SU-DHL-6 (cell line): ENCODE measurements at regions not wholly inside any gene's neighbourhood (a gene's known extent, or its start where the extent isn't known, plus 50 kb on each side); places are given as distances from the start of the nearest gene placed in this dataset.

Source experiments
- H2AFZ ChIP-seq: fragments of 200-600 bp; sonication (generic); 2 replicates; pipeline ENCODE4 v1.6.1; 2014; ENCODE audit warnings: low read depth, mild to moderate bottlenecking, moderate library complexity, mixed read lengths, antibody characterized with exemption, low read length; ENCODE audit not compliant: severe bottlenecking
- H3F3A ChIP-seq: fragments of 200-600 bp; shearing (Covaris generic); 2 replicates; pipeline ENCODE4 v1.6.0; 2016; ENCODE audit warnings: antibody characterized with exemption, mild to moderate bottlenecking; ENCODE audit not compliant: insufficient read depth
- H3K27ac ChIP-seq: fragments of 200-600 bp; sonication (generic); 2 replicates; pipeline ENCODE4 v1.5.1; 2016; ENCODE audit warnings: low read depth, mild to moderate bottlenecking, low read length, moderate library complexity, mixed read lengths
- H3K27me3 ChIP-seq: fragments of 200-600 bp; sonication (generic), shearing (Covaris generic); 2 replicates; pipeline ENCODE4 v1.6.0; 2014; ENCODE audit warnings: mild to moderate bottlenecking, low read length
- H3K36me3 ChIP-seq: fragments of 200-600 bp; sonication (generic); 2 replicates; pipeline ENCODE4 v1.6.1; 2014; ENCODE audit warnings: mild to moderate bottlenecking, low read length, mixed read lengths
- H3K4me2 ChIP-seq: fragments of 300-600, 200-600 bp; shearing (Covaris generic), sonication (generic); 2 replicates; pipeline ENCODE4 v1.6.0; 2014; ENCODE audit warnings: low read length, low read depth, mild to moderate bottlenecking; ENCODE audit not compliant: poor library complexity, severe bottlenecking
- H3K4me3 ChIP-seq: fragments of 200-600 bp; sonication (generic); 2 replicates; pipeline ENCODE4 v1.5.1; 2014; ENCODE audit warnings: antibody characterized with exemption, low read length, mild to moderate bottlenecking, mixed read lengths; ENCODE audit not compliant: insufficient read depth, poor library complexity, severe bottlenecking
- H3K79me2 ChIP-seq: fragments of 200-600 bp; sonication (generic); 2 replicates; pipeline ENCODE4 v1.6.1; 2014; ENCODE audit warnings: mild to moderate bottlenecking, low read length, moderate library complexity; ENCODE audit not compliant: insufficient read depth
- H3K9ac ChIP-seq: fragments of 200-600 bp; sonication (generic); 2 replicates; pipeline ENCODE4 v1.7.0; 2014; ENCODE audit warnings: mild to moderate bottlenecking, low read length
- H3K9me2 ChIP-seq: fragments of 200-600 bp; sonication (generic); replicated peaks from 2 replicates; pipeline ENCODE4 v1.6.1; 2014; ENCODE audit warnings: low read length; ENCODE audit not compliant: insufficient read depth
- H3K9me3 ChIP-seq: fragments of 200-600 bp; sonication (generic); 2 replicates; pipeline ENCODE4 v1.6.1; 2014; ENCODE audit warnings: low read length, mixed read lengths; ENCODE audit not compliant: insufficient read depth
- H4K20me1 ChIP-seq: fragments of 200-600 bp; sonication (generic); 2 replicates; pipeline ENCODE4 v1.6.1; 2014; ENCODE audit warnings: low read depth, mild to moderate bottlenecking, antibody characterized with exemption, low read length, moderate library complexity, mixed read lengths
- EZH2phosphoT487 ChIP-seq: fragments of 200-600 bp; sonication (generic), shearing (Covaris generic); conservative IDR thresholded peaks from 2 replicates; pipeline ENCODE4 v1.6.1; 2018; ENCODE audit warnings: mild to moderate bottlenecking, antibody characterized with exemption, low read length, moderate library complexity, mixed read lengths
- TF ChIP-seq, protein P1 (sequence below): fragments of 200-600 bp; sonication (generic); IDR thresholded peaks from one replicate; pipeline ENCODE4 v1.5.1; 2017; ENCODE audit warnings: antibody characterized with exemption, mild to moderate bottlenecking, low read length, moderate library complexity; ENCODE audit not compliant: insufficient read depth, poor library complexity, severe bottlenecking

- Histone ChIP-seq H3F3A (no peaks in the 10 kb centered on the region; the same call in 1 of the 2 replicates), H3K27me3 (no peaks in the 10 kb centered on the region), H3K36me3 (no peaks in the 10 kb centered on the region), H3K9ac (no peak overlapping the region), H3K4me3 (no peak overlapping the region), H3K79me2 (no peaks in the 10 kb centered on the region), H3K9me3 (no peaks in the 10 kb centered on the region), H2AFZ (no peak overlapping the region), H3K27ac (no peak overlapping the region), H3K9me2 (no peaks in the 10 kb centered on the region), H3K4me2 (no peak overlapping the region), H4K20me1 (no peaks in the 10 kb centered on the region)
- TF ChIP-seq, protein P1, sequence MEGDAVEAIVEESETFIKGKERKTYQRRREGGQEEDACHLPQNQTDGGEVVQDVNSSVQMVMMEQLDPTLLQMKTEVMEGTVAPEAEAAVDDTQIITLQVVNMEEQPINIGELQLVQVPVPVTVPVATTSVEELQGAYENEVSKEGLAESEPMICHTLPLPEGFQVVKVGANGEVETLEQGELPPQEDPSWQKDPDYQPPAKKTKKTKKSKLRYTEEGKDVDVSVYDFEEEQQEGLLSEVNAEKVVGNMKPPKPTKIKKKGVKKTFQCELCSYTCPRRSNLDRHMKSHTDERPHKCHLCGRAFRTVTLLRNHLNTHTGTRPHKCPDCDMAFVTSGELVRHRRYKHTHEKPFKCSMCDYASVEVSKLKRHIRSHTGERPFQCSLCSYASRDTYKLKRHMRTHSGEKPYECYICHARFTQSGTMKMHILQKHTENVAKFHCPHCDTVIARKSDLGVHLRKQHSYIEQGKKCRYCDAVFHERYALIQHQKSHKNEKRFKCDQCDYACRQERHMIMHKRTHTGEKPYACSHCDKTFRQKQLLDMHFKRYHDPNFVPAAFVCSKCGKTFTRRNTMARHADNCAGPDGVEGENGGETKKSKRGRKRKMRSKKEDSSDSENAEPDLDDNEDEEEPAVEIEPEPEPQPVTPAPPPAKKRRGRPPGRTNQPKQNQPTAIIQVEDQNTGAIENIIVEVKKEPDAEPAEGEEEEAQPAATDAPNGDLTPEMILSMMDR = no peak
- TF ChIP-seq EZH2phosphoT487 = no peak
Measured at GRCh38 chr1:193566735-193567134, 380.3 kb upstream of the B3GALT2 start.

- no peaks in the 10 kb centered on the region for H3K27me3 ChIP-seq
Measured at GRCh38 chr1:193565971-193566577, 379.7 kb upstream of the B3GALT2 start.

DNA sequence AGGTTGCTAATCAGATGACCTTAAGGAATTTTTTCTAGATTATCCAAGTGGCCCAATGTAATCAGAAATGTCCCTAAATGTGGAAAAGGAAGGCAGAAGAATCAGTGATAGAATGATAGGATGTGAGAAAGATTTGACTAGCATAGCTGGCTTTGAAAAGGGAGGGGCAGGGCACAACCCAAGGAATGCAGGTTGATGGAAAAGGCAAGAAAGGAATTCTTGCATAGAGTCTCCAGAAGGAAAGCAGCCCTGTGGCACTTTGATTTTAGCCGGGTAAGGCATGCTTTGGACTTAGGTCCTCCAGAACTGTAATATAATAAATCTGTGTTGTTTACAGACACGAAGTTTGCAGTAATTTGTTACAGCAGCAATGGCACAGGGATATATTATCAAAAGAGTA, 375.7 kb upstream of the B3GALT2 start:
- Histone ChIP-seq H3K9ac (no peak overlapping the region), H2AFZ (no peak overlapping the region), H3K27me3 (no peaks in the 10 kb centered on the region), H3K9me3 (no peaks in the 10 kb centered on the region), H3K4me2 (no peak overlapping the region), H3K9me2 (no peaks in the 10 kb centered on the region), H3K36me3 (no peaks in the 10 kb centered on the region), H3K27ac (no peak overlapping the region), H3K79me2 (no peaks in the 10 kb centered on the region), H4K20me1 (no peaks in the 10 kb centered on the region), H3K4me3 (no peak overlapping the region), H3F3A (no peaks in the 10 kb centered on the region; the same call in 1 of the 2 replicates)
- no peak for TF ChIP-seq EZH2phosphoT487
- TF ChIP-seq, protein P1 = no peak

More at GRCh38 chr1:193565971-193566577, 379.7 kb upstream of the B3GALT2 start:
- H3K27ac ChIP-seq = no peak overlapping the region
- no peaks in the 10 kb centered on the region for H3K79me2 ChIP-seq
- H2AFZ ChIP-seq = no peak overlapping the region
- no peaks in the 10 kb centered on the region for H3K9me3 ChIP-seq
- no peaks in the 10 kb centered on the region for H4K20me1 ChIP-seq
- H3F3A ChIP-seq = no peaks in the 10 kb centered on the region; the same call in 1 of the 2 replicates
- no peaks in the 10 kb centered on the region for H3K9me2 ChIP-seq
- H3K4me3 ChIP-seq = no peak overlapping the region
- no peak overlapping the region for H3K9ac ChIP-seq
- no peaks in the 10 kb centered on the region for H3K36me3 ChIP-seq
- no peak overlapping the region for H3K4me2 ChIP-seq
- TF ChIP-seq EZH2phosphoT487 = no peak
- TF ChIP-seq, protein P1 = no peak
